HS-5 (cell line): ENCODE measurements at regions not wholly inside any gene's neighbourhood (a gene's known extent, or its start where the extent isn't known, plus 50 kb on each side); places are given as distances from the start of the nearest gene placed in this dataset.
"Not testable (repeated sequence)": the region's sequence is repeated elsewhere in the genome, so short reads cannot be mapped to it uniquely, and the experiment has no call there.

Experiments
- DNase-seq: peaks from one replicate; pipeline ENCODE4 v3.0.0-alpha.2; 2012; ENCODE audit warnings: low read depth

GRCh38 chr15:20346082-20346805, 195.4 kb downstream of the GOLGA6L6 start:
- DNase-seq = no peak

- DNase-seq = no peak
Observed at GRCh38 chr15:20345401-20345958, 196.1 kb downstream of the GOLGA6L6 start.

GRCh38 chr15:20344601-20345400, 196.8 kb downstream of the GOLGA6L6 start:
- no peak for DNase-seq

GRCh38 chr15:20343395-20344211, 198.0 kb downstream of the GOLGA6L6 start:
- DNase-seq = not testable (repeated sequence)

GRCh38 chr15:20342601-20343394, 198.8 kb downstream of the GOLGA6L6 start:
- not testable (repeated sequence) for DNase-seq

GRCh38 chr15:20341901-20342600, 199.5 kb downstream of the GOLGA6L6 start:
- DNase-seq = no peak

GRCh38 chr15:20340931-20341661, 200.5 kb downstream of the GOLGA6L6 start:
- DNase-seq = no peak

GRCh38 chr15:20340331-20340811, 201.2 kb downstream of the GOLGA6L6 start:
- no peak for DNase-seq

- not testable (repeated sequence) for DNase-seq
Observed at GRCh38 chr15:20339086-20339791, 202.4 kb downstream of the GOLGA6L6 start.

GRCh38 chr15:20338671-20339070, 202.9 kb downstream of the GOLGA6L6 start:
- not testable (repeated sequence) for DNase-seq

- not testable (repeated sequence) for DNase-seq
Observed at GRCh38 chr15:20337238-20337637, 204.4 kb downstream of the GOLGA6L6 start.

- not testable (repeated sequence) for DNase-seq
Observed at GRCh38 chr15:20334451-20334850, 207.1 kb downstream of the GOLGA6L6 start.

- not testable (repeated sequence) for DNase-seq
Observed at GRCh38 chr15:20325751-20326150, 215.8 kb downstream of the GOLGA6L6 start.

- not testable (repeated sequence) for DNase-seq
Observed at GRCh38 chr15:20317132-20317531, 224.5 kb downstream of the GOLGA6L6 start.

GRCh38 chr15:20311014-20311680, 230.5 kb downstream of the GOLGA6L6 start:
- not testable (repeated sequence) for DNase-seq

GRCh38 chr15:20310603-20311002, 231.0 kb downstream of the GOLGA6L6 start:
- no peak for DNase-seq

- not testable (repeated sequence) for DNase-seq
Observed at GRCh38 chr15:20309966-20310365, 231.6 kb downstream of the GOLGA6L6 start.

- not testable (repeated sequence) for DNase-seq
Observed at GRCh38 chr15:20309395-20309794, 232.2 kb downstream of the GOLGA6L6 start.
